ENCODE measurements at regions not wholly inside any gene's neighbourhood (a gene's known extent, or its start where the extent isn't known, plus 50 kb on each side); places are given as distances from the start of the nearest gene placed in this dataset.

- no peaks in the 10 kb centered on the region for H3K4me1 ChIP-seq
- H3K9me3 ChIP-seq, result no peaks in the 10 kb centered on the region
- no peak overlapping the region for H3K27ac ChIP-seq
- DNase-seq (no peak), ATAC-seq (no peak)
- TF ChIP-seq, protein P1, sequence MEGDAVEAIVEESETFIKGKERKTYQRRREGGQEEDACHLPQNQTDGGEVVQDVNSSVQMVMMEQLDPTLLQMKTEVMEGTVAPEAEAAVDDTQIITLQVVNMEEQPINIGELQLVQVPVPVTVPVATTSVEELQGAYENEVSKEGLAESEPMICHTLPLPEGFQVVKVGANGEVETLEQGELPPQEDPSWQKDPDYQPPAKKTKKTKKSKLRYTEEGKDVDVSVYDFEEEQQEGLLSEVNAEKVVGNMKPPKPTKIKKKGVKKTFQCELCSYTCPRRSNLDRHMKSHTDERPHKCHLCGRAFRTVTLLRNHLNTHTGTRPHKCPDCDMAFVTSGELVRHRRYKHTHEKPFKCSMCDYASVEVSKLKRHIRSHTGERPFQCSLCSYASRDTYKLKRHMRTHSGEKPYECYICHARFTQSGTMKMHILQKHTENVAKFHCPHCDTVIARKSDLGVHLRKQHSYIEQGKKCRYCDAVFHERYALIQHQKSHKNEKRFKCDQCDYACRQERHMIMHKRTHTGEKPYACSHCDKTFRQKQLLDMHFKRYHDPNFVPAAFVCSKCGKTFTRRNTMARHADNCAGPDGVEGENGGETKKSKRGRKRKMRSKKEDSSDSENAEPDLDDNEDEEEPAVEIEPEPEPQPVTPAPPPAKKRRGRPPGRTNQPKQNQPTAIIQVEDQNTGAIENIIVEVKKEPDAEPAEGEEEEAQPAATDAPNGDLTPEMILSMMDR (IDR thresholded peaks at IDR 0.05), result no peak
- no peaks in the 10 kb centered on the region for H3K27me3 ChIP-seq
- H3K4me3 ChIP-seq, result no peak overlapping the region
- intact Hi-C loops (cut with DNase I), result no loop called here
- no peaks in the 10 kb centered on the region for H3K36me3 ChIP-seq
These were observed 277.3 kb downstream of the CDH9 start for GRCh38 chr5:26761045-26761444.

GRCh38 chr5:26757941-26758340 is 280.4 kb downstream of the CDH9 start:
- Histone ChIP-seq H3K27ac (no peak overlapping the region), H3K36me3 (no peaks in the 10 kb centered on the region), H3K4me3 (no peak overlapping the region), H3K27me3 (no peaks in the 10 kb centered on the region), H3K4me1 (no peaks in the 10 kb centered on the region), H3K9me3 (no peaks in the 10 kb centered on the region)
- DNase-seq (no peak), ATAC-seq (no peak)
- intact Hi-C loops (cut with DNase I), result no loop called here
- TF ChIP-seq, protein P1 (IDR thresholded peaks at IDR 0.05), result no peak

GRCh38 chr5:26749829-26750228 is 288.6 kb downstream of the CDH9 start:
- Histone ChIP-seq H3K27ac (no peak overlapping the region), H3K27me3 (no peaks in the 10 kb centered on the region), H3K4me3 (no peak overlapping the region), H3K4me1 (no peaks in the 10 kb centered on the region), H3K9me3 (no peaks in the 10 kb centered on the region), H3K36me3 (no peaks in the 10 kb centered on the region)
- intact Hi-C loops (cut with DNase I), result no loop called here
- DNase-seq, result no peak
- TF ChIP-seq, protein P1 (IDR thresholded peaks at IDR 0.05), result no peak
- ATAC-seq, result no peak

GRCh38 chr5:26740182-26740581 is 298.2 kb downstream of the CDH9 start:
- Histone ChIP-seq H3K27ac (no peak overlapping the region), H3K4me1 (no peaks in the 10 kb centered on the region), H3K4me3 (no peak overlapping the region), H3K27me3 (no peaks in the 10 kb centered on the region), H3K36me3 (no peaks in the 10 kb centered on the region), H3K9me3 (peaks cover 0 to 3% of the 10 kb centered on the region in 2 donors)
- no peak for DNase-seq
- TF ChIP-seq, protein P1 (IDR thresholded peaks at IDR 0.05), result no peak
- ATAC-seq, result no peak
- intact Hi-C loops (cut with DNase I), result no loop called here

- Histone ChIP-seq H3K27ac (no peak overlapping the region), H3K27me3 (no peaks in the 10 kb centered on the region), H3K9me3 (peaks cover 0 to 3% of the 10 kb centered on the region in 2 donors), H3K36me3 (no peaks in the 10 kb centered on the region), H3K4me1 (no peaks in the 10 kb centered on the region), H3K4me3 (no peak overlapping the region)
- DNase-seq (no peak), ATAC-seq (no peak)
- intact Hi-C loops (cut with DNase I), result no loop called here
- TF ChIP-seq, protein P1 (IDR thresholded peaks at IDR 0.05), result no peak
These were observed 300.8 kb downstream of the CDH9 start for GRCh38 chr5:26737348-26738265.

All from left lung (tissue), 4 donors.